H1 (cell line): ENCODE measurements at regions not wholly inside any gene's neighbourhood (a gene's known extent, or its start where the extent isn't known, plus 50 kb on each side); places are given as distances from the start of the nearest gene placed in this dataset.

Source experiments
- CTCF ChIA-PET: fragments of 300-600 bp; sonication (Branson Sonifier 250); formaldehyde crosslinking; loops from one replicate; lab custom pipeline; 2021; ENCODE audit not compliant: partially characterized antibody; lab: Charles Lee
- POLR2A ChIA-PET: fragments of 300-600 bp; sonication (Branson Sonifier 250); formaldehyde crosslinking; loops from one replicate; lab custom pipeline; 2021; ENCODE audit warnings: inconsistent platforms; ENCODE audit not compliant: partially characterized antibody; lab: Charles Lee
- DNase-seq, 2 experiments: peaks; one replicate each; pipeline versions ENCODE4 v3.0.0 to v3.0.0-alpha.2; 2010 to 2022; ENCODE audit warnings: low spot score in 2 of 2, low read depth in 1 of 2, mixed read lengths in 1 of 2
- FAIRE-seq: peaks from 2 replicates; lab custom pipeline; 2011; peaks lifted over from hg19 to GRCh38; lab: Jason Lieb, UNC
- H2AFZ ChIP-seq: 2 replicates; pipeline ENCODE4 v1.8.1; 2012; ENCODE audit warnings: low read length, inconsistent platforms
- H2AK5ac ChIP-seq: 2 replicates; pipeline ENCODE4 v1.6.1; 2013; ENCODE audit warnings: low read depth, low read length
- H2BK120ac ChIP-seq: replicated peaks from 2 replicates; pipeline ENCODE3; 2013; ENCODE audit warnings: low read depth, low read length, inconsistent platforms
- H2BK12ac ChIP-seq: 2 replicates; pipeline ENCODE4 v1.6.1; 2013; ENCODE audit warnings: low read depth, low read length
- H2BK15ac ChIP-seq: 2 replicates; pipeline ENCODE4 v1.6.1; 2013; ENCODE audit warnings: low read length
- H2BK20ac ChIP-seq: 2 replicates; pipeline ENCODE4 v1.6.1; 2013; ENCODE audit warnings: low read length
- H2BK5ac ChIP-seq: 2 replicates; pipeline ENCODE4 v1.6.1; 2013; ENCODE audit warnings: low read depth, low read length
- H3K14ac ChIP-seq: 2 replicates; pipeline ENCODE4 v1.6.1; 2013; ENCODE audit warnings: inconsistent platforms; ENCODE audit not compliant: insufficient read length
- H3K18ac ChIP-seq: 2 replicates; pipeline ENCODE4 v1.6.1; 2013; ENCODE audit warnings: low read length; ENCODE audit errors: extremely low read depth
- H3K23ac ChIP-seq: 2 replicates; pipeline ENCODE4 v1.6.1; 2013; ENCODE audit warnings: inconsistent platforms; ENCODE audit not compliant: insufficient read length
- H3K23me2 ChIP-seq: 2 replicates; pipeline ENCODE4 v1.6.1; 2013; ENCODE audit warnings: low read depth, low read length
- H3K27ac ChIP-seq: 2 replicates; pipeline ENCODE4 v1.6.1; 2011; ENCODE audit warnings: low read depth, low read length, inconsistent platforms
- H3K27me3 ChIP-seq, 4 experiments: replicated peaks in 1 of 4; 1 replicate in 1 of 4; 2 replicates in 3 of 4; pipeline versions ENCODE4 v1.6.1 to v1.8.1; 2011 to 2013; ENCODE audit warnings: low read length in 3 of 4, mild to moderate bottlenecking in 3 of 4, inconsistent platforms in 2 of 4, mixed read lengths in 2 of 4, moderate library complexity in 1 of 4; ENCODE audit not compliant: control insufficient read depth in 3 of 4, insufficient read depth in 3 of 4; ENCODE audit errors: extremely low read depth in 1 of 4
- H3K36me3 ChIP-seq, 4 experiments: 2 replicates each; pipeline versions ENCODE4 v1.6.1 to v1.8.1; 2011 to 2013; ENCODE audit warnings: mild to moderate bottlenecking in 4 of 4, low read length in 3 of 4, moderate library complexity in 2 of 4, control low read depth in 1 of 4, inconsistent platforms in 1 of 4; ENCODE audit not compliant: insufficient read depth in 4 of 4, control insufficient read depth in 2 of 4
- H3K4ac ChIP-seq: replicated peaks from 2 replicates; pipeline ENCODE3; 2013; ENCODE audit warnings: low read length, low read depth, mixed read lengths, inconsistent platforms; ENCODE audit not compliant: insufficient read length
- H3K4me1 ChIP-seq, 4 experiments: replicated peaks in 1 of 4; 1 replicate in 1 of 4; 2 replicates in 3 of 4; pipeline versions ENCODE4 v1.6.1 to v1.8.1; 2011 to 2013; ENCODE audit warnings: low read length in 3 of 4, inconsistent platforms in 2 of 4, mixed read lengths in 1 of 4; ENCODE audit not compliant: insufficient read depth in 4 of 4, control insufficient read depth in 3 of 4
- H3K4me2 ChIP-seq, 2 experiments: 2 replicates each; pipeline versions ENCODE4 v1.6.1 to v1.8.1; 2011 to 2013; ENCODE audit warnings: low read depth in 2 of 2, low read length in 2 of 2, control low read depth in 1 of 2, inconsistent platforms in 1 of 2, mild to moderate bottlenecking in 1 of 2; ENCODE audit not compliant: insufficient read depth in 1 of 2
- H3K4me3 ChIP-seq, 4 experiments: fragments of 200-600, 300-600 bp in 1 of 4; sonication (generic), shearing (Covaris generic), sonication (Bioruptor Twin) in 1 of 4; 2 replicates each; pipeline versions ENCODE4 v1.5.1 to v1.8.1; 2011 to 2016; ENCODE audit warnings: low read length in 4 of 4, low read depth in 3 of 4, control low read depth in 2 of 4, inconsistent platforms in 2 of 4, mild to moderate bottlenecking in 2 of 4, mixed read lengths in 1 of 4, moderate library complexity in 1 of 4; ENCODE audit not compliant: insufficient read depth in 2 of 4; ENCODE audit errors: extremely low read depth in 1 of 4
- H3K56ac ChIP-seq: replicated peaks from 2 replicates; pipeline ENCODE3; 2013; ENCODE audit warnings: low read depth, mild to moderate bottlenecking, mixed read lengths, low read length, inconsistent platforms; ENCODE audit not compliant: insufficient read length
- H3K79me1 ChIP-seq: 2 replicates; pipeline ENCODE4 v1.6.1; 2013; ENCODE audit warnings: low read depth, low read length, control low read depth
- H3K79me2 ChIP-seq, 2 experiments: 2 replicates each; pipeline versions ENCODE4 v1.6.1 to v1.8.1; 2012 to 2013; ENCODE audit warnings: low read length in 2 of 2, mild to moderate bottlenecking in 2 of 2, inconsistent platforms in 1 of 2; ENCODE audit not compliant: insufficient read depth in 2 of 2, control insufficient read depth in 1 of 2
- H3K9ac ChIP-seq, 4 experiments: replicated peaks in 1 of 4; 1 replicate in 1 of 4; 2 replicates in 3 of 4; pipeline versions ENCODE4 v1.6.1 to v1.8.1; 2011 to 2013; ENCODE audit warnings: low read depth in 3 of 4, low read length in 3 of 4, control low read depth in 2 of 4, mild to moderate bottlenecking in 2 of 4, moderate library complexity in 2 of 4, inconsistent platforms in 1 of 4; ENCODE audit errors: extremely low read depth in 1 of 4
- H3K9me3 ChIP-seq, 2 experiments: 2 replicates each; pipeline versions ENCODE4 v1.6.1 to v1.8.1; 2012 to 2013; ENCODE audit warnings: mild to moderate bottlenecking in 2 of 2, moderate library complexity in 2 of 2, control low read depth in 1 of 2, inconsistent platforms in 1 of 2, low read depth in 1 of 2, low read length in 1 of 2, mixed read lengths in 1 of 2; ENCODE audit not compliant: insufficient read depth in 2 of 2
- H4K20me1 ChIP-seq, 2 experiments: replicated peaks in 1 of 2; 2 replicates each; pipeline versions ENCODE3 to v1.8.1; 2011 to 2013; ENCODE audit warnings: inconsistent platforms in 2 of 2, low read length in 2 of 2, mild to moderate bottlenecking in 1 of 2; ENCODE audit not compliant: insufficient read depth in 2 of 2, control insufficient read depth in 1 of 2
- H4K5ac ChIP-seq: 2 replicates; pipeline ENCODE4 v1.6.1; 2013; ENCODE audit warnings: low read length, low read depth, mixed read lengths, inconsistent platforms; ENCODE audit not compliant: insufficient read length
- H4K8ac ChIP-seq: 2 replicates; pipeline ENCODE4 v1.8.0; 2013; ENCODE audit warnings: mild to moderate bottlenecking, moderate library complexity, low read length, inconsistent platforms; ENCODE audit not compliant: insufficient read depth; ENCODE audit errors: extremely low read depth
- H4K91ac ChIP-seq: replicated peaks from 2 replicates; pipeline ENCODE3; 2013; ENCODE audit warnings: low read length, mixed read lengths, inconsistent platforms; ENCODE audit not compliant: insufficient read length
- BCL11A ChIP-seq, 2 experiments: IDR thresholded peaks; one replicate each; pipeline ENCODE4 v1.6.1; 2011; ENCODE audit warnings: low read depth in 2 of 2, low read length in 2 of 2, mild to moderate bottlenecking in 2 of 2
- BRCA1 ChIP-seq: IDR thresholded peaks from 2 replicates; pipeline ENCODE4 v1.6.1; 2012; ENCODE audit warnings: low read depth, low read length, improper control_type of control experiment
- CTCF ChIP-seq, 3 experiments: IDR thresholded peaks; 1 replicate in 2 of 3; 2 replicates in 1 of 3; pipeline versions ENCODE4 v1.5.1 to v1.6.1; 2011; ENCODE audit warnings: low read length in 3 of 3, mild to moderate bottlenecking in 3 of 3, inconsistent platforms in 2 of 3, low read depth in 1 of 3, moderate library complexity in 1 of 3; ENCODE audit not compliant: insufficient read depth in 1 of 3; ENCODE audit errors: control extremely low read depth in 1 of 3
- EGR1 ChIP-seq: IDR thresholded peaks from 2 replicates; pipeline ENCODE4 v1.6.1; 2011; ENCODE audit warnings: low read depth, low read length, borderline replicate concordance
- JUN ChIP-seq: IDR thresholded peaks from 2 replicates; pipeline ENCODE4 v1.6.1; 2011; ENCODE audit warnings: low read depth, mild to moderate bottlenecking, improper control_type of control experiment, low read length
- MAFK ChIP-seq: IDR thresholded peaks from 2 replicates; pipeline ENCODE4 v1.6.1; 2012; ENCODE audit warnings: low read depth, mild to moderate bottlenecking, improper control_type of control experiment, low read length
- POU5F1 ChIP-seq: IDR thresholded peaks from 2 replicates; pipeline ENCODE4 v1.6.1; 2011; ENCODE audit warnings: low read depth, mild to moderate bottlenecking, low read length, moderate library complexity
- RBBP5 ChIP-seq: IDR thresholded peaks from 2 replicates; pipeline ENCODE4 v1.7.1; 2012; ENCODE audit warnings: low read depth, mild to moderate bottlenecking, inconsistent platforms, low read length, moderate library complexity, borderline replicate concordance
- RXRA ChIP-seq: IDR thresholded peaks from 2 replicates; pipeline ENCODE4 v1.6.1; 2011; ENCODE audit warnings: low read depth, mild to moderate bottlenecking, low read length, moderate library complexity; ENCODE audit not compliant: insufficient read depth
- TBP ChIP-seq: IDR thresholded peaks from 2 replicates; pipeline ENCODE4 v1.6.1; 2011; ENCODE audit warnings: low read depth, low read length, improper control_type of control experiment
- ZNF274 ChIP-seq: IDR thresholded peaks from 2 replicates; pipeline ENCODE4 v1.7.0; 2012; ENCODE audit warnings: low read length, borderline replicate concordance; ENCODE audit errors: extremely low read depth
- WGBS, 2 experiments: shearing (Covaris generic) in 1 of 2; methylation state at CpG; one replicate each; pipeline versions ENCODE4 v1.1.6 to v1.1.7; 2013 to 2015; ENCODE audit warnings: low lambda C conversion rate in 2 of 2, mixed read lengths in 2 of 2, inconsistent platforms in 1 of 2, low coverage in 1 of 2, missing lambda C conversion rate in 1 of 2; ENCODE audit not compliant: insufficient replicate concordance in 2 of 2, insufficient coverage in 1 of 2, insufficient read length in 1 of 2; ENCODE audit errors: extremely low coverage in 1 of 2, missing lambda C conversion rate in 1 of 2; 5-methylcytosine and 5-hydroxymethylcytosine counted together

- no peak for FAIRE-seq
- no peak for TF ChIP-seq TBP
- no peak for TF ChIP-seq CTCF (IDR thresholded peaks at IDR 0.05; ENCODE audit: control extremely low read depth in 1 of 3, insufficient read depth in 1 of 3, low read depth in 1 of 3, low read length in 3 of 3)
- no peak for TF ChIP-seq ZNF274
- no peak for TF ChIP-seq RXRA
- TF ChIP-seq JUN: no peak
- TF ChIP-seq BRCA1: no peak
- no peak for TF ChIP-seq MAFK
- no peak for TF ChIP-seq RBBP5
- TF ChIP-seq BCL11A (IDR thresholded peaks at IDR 0.05; ENCODE audit: low read depth in 2 of 2, low read length in 2 of 2): no peak
- no peak for TF ChIP-seq EGR1
- no peak for TF ChIP-seq POU5F1
- 82% methylated on average over 1 of the region's 1 CpG; no CpG with 5 or more reads in 1 of the 2 experiments for WGBS, 2 experiments
- CTCF ChIA-PET: no interaction called here
- H3K9me3 ChIP-seq: no peaks in the 10 kb centered on the region
- H3K4ac ChIP-seq: no peak overlapping the region
- H4K91ac ChIP-seq: no peak overlapping the region
- H2BK15ac ChIP-seq: no peak overlapping the region
- H4K8ac ChIP-seq: no peak overlapping the region
- H3K4me1 ChIP-seq: no peaks in the 10 kb centered on the region
- H3K79me2 ChIP-seq: no peaks in the 10 kb centered on the region
- POLR2A ChIA-PET: no interaction called here
- H4K20me1 ChIP-seq: no peaks in the 10 kb centered on the region
- H4K5ac ChIP-seq: no peak overlapping the region
- H2BK5ac ChIP-seq: no peak overlapping the region
- H3K23ac ChIP-seq: no peak overlapping the region
- H3K4me3 ChIP-seq: no peak overlapping the region
- no peaks in the 10 kb centered on the region for H3K36me3 ChIP-seq
- H3K4me2 ChIP-seq: no peak overlapping the region
- no peak overlapping the region for H3K9ac ChIP-seq
- H2BK20ac ChIP-seq: no peak overlapping the region
- no peak for DNase-seq
- no peak overlapping the region for H2AK5ac ChIP-seq
- H3K18ac ChIP-seq: no peak overlapping the region
- H3K27ac ChIP-seq: no peak overlapping the region
- H2AFZ ChIP-seq: no peak overlapping the region
- H2BK12ac ChIP-seq: no peak overlapping the region
- no peaks in the 10 kb centered on the region for H3K79me1 ChIP-seq
- H3K23me2 ChIP-seq: no peaks in the 10 kb centered on the region
- H3K56ac ChIP-seq: no peak overlapping the region
- H3K14ac ChIP-seq: no peak overlapping the region
- H2BK120ac ChIP-seq: no peak overlapping the region
- no peaks in the 10 kb centered on the region for H3K27me3 ChIP-seq
Observed at GRCh38 chr1:177729646-177730045, 240.2 kb downstream of the SEC16B start.
